A549 (cell line): ENCODE measurements at regions not wholly inside any gene's neighbourhood (a gene's known extent, or its start where the extent isn't known, plus 50 kb on each side); places are given as distances from the start of the nearest gene placed in this dataset.

ENCODE experiments used
- ATAC-seq, 2 experiments: fragments of 200-7000 bp in 1 of 2; fragments of >200 bp in 1 of 2; cut with Nextera tagmentation in 1 of 2; cut with Tn5 transposase in 1 of 2; 3 replicates each; pipeline versions ENCODE4 v1.8.0 to v1.9.1; 2018 to 2020; ENCODE audit warnings: mild to moderate bottlenecking in 1 of 2, moderate library complexity in 1 of 2
- CTCF ChIA-PET: fragments of 300-600 bp; sonication (Branson Sonifier 250); formaldehyde crosslinking; extraction: SDS; loops from one replicate; lab custom pipeline; 2021; ENCODE audit warnings: antibody characterized with exemption, inconsistent platforms; lab: Yijun Ruan, JAX
- POLR2A ChIA-PET: fragments of 350-600 bp; formaldehyde crosslinking; extraction: SDS; loops from one replicate; lab custom pipeline; 2021; ENCODE audit warnings: antibody characterized with exemption, inconsistent platforms; lab: Yijun Ruan, JAX
- DNase-seq, 2 experiments: peaks; one replicate each; pipeline versions ENCODE4 v3.0.0 to v3.0.0-alpha.2; 2011 to 2016; ENCODE audit warnings: low read depth in 1 of 2, low spot score in 1 of 2
- FAIRE-seq: peaks from 2 replicates; lab custom pipeline; 2011; peaks lifted over from hg19 to GRCh38; lab: Jason Lieb, UNC
- H3K27ac ChIP-seq, 2 experiments: fragments of >200 bp; sonication (Bioruptor Twin); formaldehyde crosslinking; 3 replicates each; pipeline ENCODE4 v1.5.1; 2016 to 2017
- H3K4me1 ChIP-seq: fragments of >200 bp; sonication (Bioruptor Twin); formaldehyde crosslinking; 3 replicates; pipeline ENCODE4 v1.6.1; 2016
- H3K4me2 ChIP-seq: fragments of >200 bp; sonication (Bioruptor Twin); formaldehyde crosslinking; 3 replicates; pipeline ENCODE4 v1.6.1; 2016
- H3K4me3 ChIP-seq: fragments of >200 bp; sonication (Bioruptor Twin); formaldehyde crosslinking; 3 replicates; pipeline ENCODE4 v1.5.1; 2016
- H3K9me3 ChIP-seq: fragments of >200 bp; sonication (Bioruptor Twin); formaldehyde crosslinking; 3 replicates; pipeline ENCODE4 v1.6.1; 2016
- CEBPB ChIP-seq, 2 experiments: fragments of >200 bp in 1 of 2; sonication (Bioruptor Twin) in 1 of 2; formaldehyde crosslinking in 1 of 2; IDR thresholded peaks; 2 replicates each; pipeline ENCODE4 v1.6.1; 2012 to 2016
- CHD2 ChIP-seq: fragments of 150-350 bp; IDR thresholded peaks from 2 replicates; pipeline ENCODE4 v1.6.1; 2014; ENCODE audit warnings: low read length; ENCODE audit not compliant: partially characterized antibody
- EHF ChIP-seq: fragments of 250-450 bp; sonication (Bioruptor Pico); IDR thresholded peaks from 2 replicates; pipeline ENCODE4 v1.5.0; 2020; ENCODE audit warnings: mild to moderate bottlenecking
- FOSL2 ChIP-seq, 2 experiments: fragments of 450-650 bp in 1 of 2; fragments of >200 bp in 1 of 2; sonication (Bioruptor Twin) in 1 of 2; formaldehyde crosslinking; IDR thresholded peaks; 2 replicates each; pipeline versions ENCODE4 v1.5.0 to v1.6.1; 2016 to 2020; ENCODE audit warnings: mild to moderate bottlenecking in 1 of 2, moderate library complexity in 1 of 2
- GATA3 ChIP-seq: IDR thresholded peaks from 2 replicates; pipeline ENCODE4 v1.6.1; 2012; ENCODE audit warnings: borderline replicate concordance
- HEYL ChIP-seq: fragments of 250-450 bp; sonication (Bioruptor Pico); IDR thresholded peaks from 2 replicates; pipeline ENCODE4 v1.8.0; 2021; ENCODE audit warnings: mild to moderate bottlenecking, moderate library complexity
- HOXB5 ChIP-seq: fragments of 250-450 bp; sonication (Bioruptor Pico); IDR thresholded peaks from 2 replicates; pipeline ENCODE4 v1.5.0; 2020; ENCODE audit warnings: mild to moderate bottlenecking, moderate library complexity
- JUN ChIP-seq, 2 experiments: fragments of >200 bp; sonication (Bioruptor Twin); formaldehyde crosslinking; IDR thresholded peaks; 2 replicates in 1 of 2; 3 replicates in 1 of 2; pipeline ENCODE4 v1.6.1; 2016 to 2017
- KDM5A ChIP-seq: fragments of 200-600 bp; sonication (generic); IDR thresholded peaks from 2 replicates; pipeline ENCODE4 v1.6.1; 2016; ENCODE audit warnings: antibody characterized with exemption, mild to moderate bottlenecking
- PHF8 ChIP-seq: fragments of 200-600 bp; sonication (generic); IDR thresholded peaks from 2 replicates; pipeline ENCODE4 v1.6.1; 2016; ENCODE audit warnings: low read depth, mild to moderate bottlenecking, antibody characterized with exemption, moderate library complexity, borderline replicate concordance
- POLR2A ChIP-seq: IDR thresholded peaks from 2 replicates; pipeline ENCODE4 v1.6.1; 2012; ENCODE audit warnings: mild to moderate bottlenecking, low read length
- RARB ChIP-seq: fragments of 250-450 bp; sonication (Bioruptor Pico); IDR thresholded peaks from 2 replicates; pipeline ENCODE4 v1.8.0; 2021; ENCODE audit warnings: mild to moderate bottlenecking, moderate library complexity
- REST ChIP-seq: fragments of 200-600 bp; sonication (generic); IDR thresholded peaks from 2 replicates; pipeline ENCODE4 v1.6.1; 2016; ENCODE audit warnings: antibody characterized with exemption, mild to moderate bottlenecking, moderate library complexity
- SREBF2 ChIP-seq: fragments of 450-650 bp; IDR thresholded peaks from 2 replicates; pipeline ENCODE4 v1.6.1; 2014; ENCODE audit warnings: mild to moderate bottlenecking, moderate library complexity
- TFCP2L1 ChIP-seq: fragments of 250-450 bp; sonication (Bioruptor Pico); IDR thresholded peaks from 2 replicates; pipeline ENCODE4 v1.5.0; 2021; ENCODE audit warnings: mild to moderate bottlenecking
- TP53 ChIP-seq: fragments of 250-450 bp; sonication (Bioruptor Pico); IDR thresholded peaks from 2 replicates; pipeline ENCODE4 v1.5.0; 2021; ENCODE audit warnings: mild to moderate bottlenecking, moderate library complexity
- ZNF302 ChIP-seq: fragments of 250-450 bp; sonication (Bioruptor Pico); IDR thresholded peaks from 2 replicates; pipeline ENCODE4 v1.9.0; 2021; ENCODE audit warnings: inconsistent platforms, mild to moderate bottlenecking, moderate library complexity
- WGBS: methylation state at CpG from one replicate; pipeline ENCODE4 v1.1.6; 2017; ENCODE audit errors: missing lambda C conversion rate; 5-methylcytosine and 5-hydroxymethylcytosine counted together
- TF ChIP-seq, protein P1 (sequence below): fragments of >200 bp; sonication (Bioruptor Twin); formaldehyde crosslinking; IDR thresholded peaks from 2 replicates; pipeline ENCODE4 v1.6.1; 2016
- TF ChIP-seq, protein P2 (sequence below): fragments of 250-450 bp; sonication (Bioruptor Pico); IDR thresholded peaks from 2 replicates; pipeline ENCODE4 v1.5.0; 2020; ENCODE audit warnings: low read depth, mild to moderate bottlenecking, moderate library complexity
- TF ChIP-seq, protein P3 (sequence below): fragments of 450-650 bp; IDR thresholded peaks from 2 replicates; pipeline ENCODE4 v1.6.1; 2014; ENCODE audit warnings: antibody characterized with exemption
- TF ChIP-seq, protein P4 (sequence below): IDR thresholded peaks from 2 replicates; pipeline ENCODE4 v1.6.1; 2012
- TF ChIP-seq, protein P5 (sequence below): fragments of >200 bp; sonication (Bioruptor Twin); formaldehyde crosslinking; IDR thresholded peaks from 3 replicates; pipeline ENCODE4 v1.6.1; 2016

GRCh38 chr22:26842103-26842502 lies 184.7 kb downstream of the MIAT start:
- FAIRE-seq = no peak
- ATAC-seq = no peak
- TF ChIP-seq HEYL (CRISPR knock-in tag) = no peak
- no peak for TF ChIP-seq TFCP2L1 (CRISPR knock-in tag)
- no peak for TF ChIP-seq RARB (CRISPR knock-in tag)
- TF ChIP-seq, all 56 proteins: peak for 0

GRCh38 chr22:26845021-26845743 lies 187.8 kb downstream of the MIAT start:
- CTCF ChIA-PET = no interaction called here
- FAIRE-seq = no peak

More at GRCh38 chr22:26842103-26842502, 184.7 kb downstream of the MIAT start:
- Histone ChIP-seq H3K9me3 (no peaks in the 10 kb centered on the region), H3K4me1 (peaks cover 8% of the 10 kb centered on the region; the same call in 2 of the 3 replicates), H3K4me3 (no peak overlapping the region), H3K4me2 (no peak overlapping the region), H3K27ac (no peak overlapping the region)
- ChIA-PET CTCF (interaction anchor here (1.5 kb wide), 1 partner anchor 49 kb away, joined by 4 read pairs; no protein-coding TSS in a partner anchor), POLR2A (no interaction called here)
- 81% methylated on average over 5 of the region's 5 CpGs for WGBS
- DNase-seq = no peak

DNA sequence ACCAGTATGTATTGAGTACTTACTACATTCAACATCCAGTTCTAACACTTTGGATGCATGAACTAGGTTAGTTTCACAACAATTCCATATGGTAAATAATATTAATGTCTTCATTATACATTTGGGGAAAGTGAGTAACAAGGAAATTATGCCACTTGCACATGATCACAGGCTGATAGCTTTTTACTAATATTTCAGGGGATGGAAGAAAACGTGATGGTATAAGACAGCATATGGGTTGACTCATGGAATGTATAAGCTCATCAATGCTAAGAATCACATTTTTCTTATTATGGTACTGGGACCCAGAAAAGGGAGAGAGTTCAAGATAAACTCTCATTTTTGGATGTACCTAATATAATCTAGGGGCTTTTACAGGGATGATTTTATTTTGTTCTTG lies 188.7 kb downstream of the MIAT start:
- H3K27ac ChIP-seq = no peak overlapping the region
- DNase-seq (no peak), ATAC-seq (no peak), FAIRE-seq (no peak)
- no peaks in the 10 kb centered on the region for H3K9me3 ChIP-seq
- ChIA-PET CTCF (no interaction called here), POLR2A (no interaction called here)
- no peak for TF ChIP-seq CEBPB (IDR thresholded peaks at IDR 0.05)
- TF ChIP-seq, protein P1, sequence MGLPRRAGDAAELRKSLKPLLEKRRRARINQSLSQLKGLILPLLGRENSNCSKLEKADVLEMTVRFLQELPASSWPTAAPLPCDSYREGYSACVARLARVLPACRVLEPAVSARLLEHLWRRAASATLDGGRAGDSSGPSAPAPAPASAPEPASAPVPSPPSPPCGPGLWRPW = no peak
- no peak for TF ChIP-seq JUN (IDR thresholded peaks at IDR 0.05)
- TF ChIP-seq POLR2A = no peak
- TF ChIP-seq ZNF302 (CRISPR knock-in tag) = no peak
- no peak for TF ChIP-seq TP53
- TF ChIP-seq, protein P2, sequence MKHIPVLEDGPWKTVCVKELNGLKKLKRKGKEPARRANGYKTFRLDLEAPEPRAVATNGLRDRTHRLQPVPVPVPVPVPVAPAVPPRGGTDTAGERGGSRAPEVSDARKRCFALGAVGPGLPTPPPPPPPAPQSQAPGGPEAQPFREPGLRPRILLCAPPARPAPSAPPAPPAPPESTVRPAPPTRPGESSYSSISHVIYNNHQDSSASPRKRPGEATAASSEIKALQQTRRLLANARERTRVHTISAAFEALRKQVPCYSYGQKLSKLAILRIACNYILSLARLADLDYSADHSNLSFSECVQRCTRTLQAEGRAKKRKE (CRISPR knock-in tag) = no peak
- TF ChIP-seq HOXB5 (CRISPR knock-in tag) = no peak
- WGBS = 38% methylated on average over 1 of the region's 1 CpG
- H3K4me2 ChIP-seq = no peak overlapping the region
- H3K4me1 ChIP-seq = no peaks in the 10 kb centered on the region
- no peak overlapping the region for H3K4me3 ChIP-seq

More at GRCh38 chr22:26845021-26845743, 187.8 kb downstream of the MIAT start:
- H3K4me2 ChIP-seq = no peak overlapping the region
- TF ChIP-seq GATA3 = no peak
- TF ChIP-seq REST = no peak
- 62% methylated on average over 10 of the region's 10 CpGs for WGBS
- H3K4me1 ChIP-seq = no peaks in the 10 kb centered on the region
- DNase-seq (no peak), ATAC-seq (no peak)
- POLR2A ChIA-PET = no interaction called here
- no peaks in the 10 kb centered on the region for H3K9me3 ChIP-seq
- H3K27ac ChIP-seq = no peak overlapping the region
- no peak overlapping the region for H3K4me3 ChIP-seq

DNA sequence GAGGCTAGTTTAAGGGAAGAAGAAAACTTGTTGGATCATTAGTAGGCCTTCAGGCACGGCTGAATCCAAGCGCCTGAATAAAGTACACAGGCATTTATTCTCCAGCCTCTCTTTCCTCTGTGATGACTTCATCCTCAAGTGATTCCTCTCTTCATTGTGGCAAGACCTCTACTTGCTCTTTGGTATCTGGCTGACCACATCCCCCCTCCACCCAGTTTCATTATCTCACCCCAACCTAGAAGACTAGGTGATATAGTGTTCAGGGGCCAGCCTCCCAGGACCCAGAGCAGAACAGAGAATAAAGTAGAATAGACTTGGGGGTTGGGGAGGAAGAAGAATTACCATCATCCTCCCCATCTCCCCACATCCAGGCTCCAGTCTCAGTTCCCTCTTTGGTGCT lies 189.3 kb downstream of the MIAT start:
- FAIRE-seq (no peak), DNase-seq (no peak), ATAC-seq (no peak)
- TF ChIP-seq GATA3 (no peak), FOSL2 (IDR thresholded peaks at IDR 0.05) (no peak), FOSL2 (CRISPR knock-in tag; IDR thresholded peaks at IDR 0.05) (no peak), EHF (CRISPR knock-in tag) (no peak), PHF8 (no peak), CHD2 (no peak), KDM5A (no peak), SREBF2 (no peak)
- TF ChIP-seq, protein P3, sequence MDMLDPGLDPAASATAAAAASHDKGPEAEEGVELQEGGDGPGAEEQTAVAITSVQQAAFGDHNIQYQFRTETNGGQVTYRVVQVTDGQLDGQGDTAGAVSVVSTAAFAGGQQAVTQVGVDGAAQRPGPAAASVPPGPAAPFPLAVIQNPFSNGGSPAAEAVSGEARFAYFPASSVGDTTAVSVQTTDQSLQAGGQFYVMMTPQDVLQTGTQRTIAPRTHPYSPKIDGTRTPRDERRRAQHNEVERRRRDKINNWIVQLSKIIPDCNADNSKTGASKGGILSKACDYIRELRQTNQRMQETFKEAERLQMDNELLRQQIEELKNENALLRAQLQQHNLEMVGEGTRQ = no peak
- TF ChIP-seq, protein P4, sequence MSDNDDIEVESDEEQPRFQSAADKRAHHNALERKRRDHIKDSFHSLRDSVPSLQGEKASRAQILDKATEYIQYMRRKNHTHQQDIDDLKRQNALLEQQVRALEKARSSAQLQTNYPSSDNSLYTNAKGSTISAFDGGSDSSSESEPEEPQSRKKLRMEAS = no peak
- TF ChIP-seq, protein P5, sequence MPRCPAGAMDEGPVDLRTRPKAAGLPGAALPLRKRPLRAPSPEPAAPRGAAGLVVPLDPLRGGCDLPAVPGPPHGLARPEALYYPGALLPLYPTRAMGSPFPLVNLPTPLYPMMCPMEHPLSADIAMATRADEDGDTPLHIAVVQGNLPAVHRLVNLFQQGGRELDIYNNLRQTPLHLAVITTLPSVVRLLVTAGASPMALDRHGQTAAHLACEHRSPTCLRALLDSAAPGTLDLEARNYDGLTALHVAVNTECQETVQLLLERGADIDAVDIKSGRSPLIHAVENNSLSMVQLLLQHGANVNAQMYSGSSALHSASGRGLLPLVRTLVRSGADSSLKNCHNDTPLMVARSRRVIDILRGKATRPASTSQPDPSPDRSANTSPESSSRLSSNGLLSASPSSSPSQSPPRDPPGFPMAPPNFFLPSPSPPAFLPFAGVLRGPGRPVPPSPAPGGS = no peak
- Histone ChIP-seq H3K27ac (no peak overlapping the region), H3K4me1 (no peaks in the 10 kb centered on the region), H3K4me2 (no peak overlapping the region), H3K9me3 (no peaks in the 10 kb centered on the region), H3K4me3 (no peak overlapping the region)
- ChIA-PET CTCF (no interaction called here), POLR2A (no interaction called here)
- 77% methylated on average over 2 of the region's 2 CpGs for WGBS
